ENCODE measurements at regions not wholly inside any gene's neighbourhood (a gene's known extent, or its start where the extent isn't known, plus 50 kb on each side); places are given as distances from the start of the nearest gene placed in this dataset.

DNA sequence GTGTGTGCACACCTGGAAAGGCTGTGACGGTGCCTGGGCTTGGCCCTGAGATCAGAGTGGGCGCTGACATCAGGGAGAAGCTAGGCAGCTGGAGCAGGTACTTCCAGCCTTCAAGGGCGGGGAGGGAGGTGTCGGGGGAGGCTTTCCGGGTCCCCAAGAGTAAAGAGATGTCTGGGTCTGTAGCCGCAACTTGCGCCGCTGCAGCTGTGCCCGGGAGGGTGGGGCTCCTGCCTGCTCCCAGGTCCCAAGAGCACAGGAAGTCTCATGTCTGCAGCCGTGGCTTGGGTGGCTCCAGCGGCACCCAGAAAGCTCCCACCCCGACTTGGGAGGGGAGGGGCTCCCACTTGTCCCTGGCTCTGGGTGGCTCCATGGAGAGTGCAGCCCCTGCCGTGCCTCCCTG lies 103.2 kb upstream of the BNIP2 start:
- TF ChIP-seq TAF1 (IDR thresholded peaks at IDR 0.05; ENCODE audit: borderline replicate concordance, insufficient read depth, low read length) (no peak), POLR2AphosphoS5 (IDR thresholded peaks at IDR 0.05; ENCODE audit: low read depth, low read length) (no peak), SIN3A (IDR thresholded peaks at IDR 0.05; ENCODE audit: borderline replicate concordance, insufficient read depth, low read length) (no peak)
- TF ChIP-seq, protein P1, sequence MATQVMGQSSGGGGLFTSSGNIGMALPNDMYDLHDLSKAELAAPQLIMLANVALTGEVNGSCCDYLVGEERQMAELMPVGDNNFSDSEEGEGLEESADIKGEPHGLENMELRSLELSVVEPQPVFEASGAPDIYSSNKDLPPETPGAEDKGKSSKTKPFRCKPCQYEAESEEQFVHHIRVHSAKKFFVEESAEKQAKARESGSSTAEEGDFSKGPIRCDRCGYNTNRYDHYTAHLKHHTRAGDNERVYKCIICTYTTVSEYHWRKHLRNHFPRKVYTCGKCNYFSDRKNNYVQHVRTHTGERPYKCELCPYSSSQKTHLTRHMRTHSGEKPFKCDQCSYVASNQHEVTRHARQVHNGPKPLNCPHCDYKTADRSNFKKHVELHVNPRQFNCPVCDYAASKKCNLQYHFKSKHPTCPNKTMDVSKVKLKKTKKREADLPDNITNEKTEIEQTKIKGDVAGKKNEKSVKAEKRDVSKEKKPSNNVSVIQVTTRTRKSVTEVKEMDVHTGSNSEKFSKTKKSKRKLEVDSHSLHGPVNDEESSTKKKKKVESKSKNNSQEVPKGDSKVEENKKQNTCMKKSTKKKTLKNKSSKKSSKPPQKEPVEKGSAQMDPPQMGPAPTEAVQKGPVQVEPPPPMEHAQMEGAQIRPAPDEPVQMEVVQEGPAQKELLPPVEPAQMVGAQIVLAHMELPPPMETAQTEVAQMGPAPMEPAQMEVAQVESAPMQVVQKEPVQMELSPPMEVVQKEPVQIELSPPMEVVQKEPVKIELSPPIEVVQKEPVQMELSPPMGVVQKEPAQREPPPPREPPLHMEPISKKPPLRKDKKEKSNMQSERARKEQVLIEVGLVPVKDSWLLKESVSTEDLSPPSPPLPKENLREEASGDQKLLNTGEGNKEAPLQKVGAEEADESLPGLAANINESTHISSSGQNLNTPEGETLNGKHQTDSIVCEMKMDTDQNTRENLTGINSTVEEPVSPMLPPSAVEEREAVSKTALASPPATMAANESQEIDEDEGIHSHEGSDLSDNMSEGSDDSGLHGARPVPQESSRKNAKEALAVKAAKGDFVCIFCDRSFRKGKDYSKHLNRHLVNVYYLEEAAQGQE (IDR thresholded peaks at IDR 0.05; ENCODE audit: insufficient read depth in 1 of 2, low read depth in 2 of 2, low read length in 2 of 2), result no peak
